GM12865 (cell line): ENCODE measurements at regions not wholly inside any gene's neighbourhood (a gene's known extent, or its start where the extent isn't known, plus 50 kb on each side); places are given as distances from the start of the nearest gene placed in this dataset.
A peak's percentile ranks its signal among the peaks of the same experiment; 100 is the strongest.

ENCODE experiments used
- DNase-seq: peaks from one replicate; pipeline ENCODE4 v3.0.0; 2010; ENCODE audit warnings: low read depth
- H3K4me3 ChIP-seq: 2 replicates; pipeline ENCODE4 v1.5.1; 2011; ENCODE audit warnings: mild to moderate bottlenecking, low read depth, low read length, control low read depth
- CTCF ChIP-seq: IDR thresholded peaks from 2 replicates; pipeline ENCODE4 v1.5.1; 2011; ENCODE audit warnings: low read length, control low read depth, low read depth, inconsistent platforms; ENCODE audit not compliant: insufficient read depth; ENCODE audit errors: missing control alignments

GRCh38 chr13:99829161-99829560, 142.4 kb downstream of the ZIC5 start:
- H3K4me3 ChIP-seq: no peak overlapping the region
- DNase-seq: no peak
- no peak for TF ChIP-seq CTCF

GRCh38 chr13:99828735-99829134, 142.8 kb downstream of the ZIC5 start:
- TF ChIP-seq CTCF: no peak
- H3K4me3 ChIP-seq: no peak overlapping the region
- DNase-seq: no peak

GRCh38 chr13:99828123-99828522, 143.4 kb downstream of the ZIC5 start:
- peak; percentile 66 for DNase-seq
- no peak overlapping the region for H3K4me3 ChIP-seq
- TF ChIP-seq CTCF: no peak

- no peak for DNase-seq
- no peak overlapping the region for H3K4me3 ChIP-seq
- TF ChIP-seq CTCF: no peak
Measured at GRCh38 chr13:99827011-99827772, 144.4 kb downstream of the ZIC5 start.

GRCh38 chr13:99823961-99824360, 147.6 kb downstream of the ZIC5 start:
- DNase-seq: no peak
- TF ChIP-seq CTCF: no peak
- H3K4me3 ChIP-seq: no peak overlapping the region

- DNase-seq: no peak
- TF ChIP-seq CTCF: no peak
- H3K4me3 ChIP-seq: no peak overlapping the region
Measured at GRCh38 chr13:99822820-99823219, 148.7 kb downstream of the ZIC5 start.

- DNase-seq: no peak
- TF ChIP-seq CTCF: no peak
- H3K4me3 ChIP-seq: no peak overlapping the region
Measured at GRCh38 chr13:99821741-99822140, 149.8 kb downstream of the ZIC5 start.
